ENCODE measurements at regions not wholly inside any gene's neighbourhood (a gene's known extent, or its start where the extent isn't known, plus 50 kb on each side); places are given as distances from the start of the nearest gene placed in this dataset.

- POLR2A ChIA-PET = no interaction called here
- Histone ChIP-seq H3K36me3 (ENCODE audit: insufficient read depth, low read length) (no peaks in the 10 kb centered on the region), H3K4me1 (ENCODE audit: insufficient read depth, low read length) (no peaks in the 10 kb centered on the region), H3K9me3 (ENCODE audit: low read length) (no peaks in the 10 kb centered on the region), H3K27ac (ENCODE audit: low read depth, low read length) (no peak overlapping the region), H3K27me3 (ENCODE audit: insufficient read depth, low read length, poor library complexity, severe bottlenecking) (no peaks in the 10 kb centered on the region), H3K4me3 (ENCODE audit: low read length) (no peak overlapping the region)
- H3K4me3 Mint-ChIP-seq = no peak overlapping the region
- CTCF ChIA-PET = no interaction called here
- H3K27me3 Mint-ChIP-seq = no peaks in the 10 kb centered on the region
- peaks cover 2 to 26% (median 9%) of the 10 kb centered on the region in 5 donors for H3K9me3 Mint-ChIP-seq
- no peak for DNase-seq
- H3K27ac Mint-ChIP-seq = no peak overlapping the region
- H3K36me3 Mint-ChIP-seq = no peaks in the 10 kb centered on the region
- H3K4me1 Mint-ChIP-seq = no peaks in the 10 kb centered on the region
Observed at GRCh38 chr2:49248506-49248905, 94.2 kb upstream of the FSHR start.

- Mint-ChIP-seq H3K36me3 (no peaks in the 10 kb centered on the region), H3K9me3 (peaks cover 0 to 25% (median 7%) of the 10 kb centered on the region in 5 donors), H3K27me3 (no peaks in the 10 kb centered on the region), H3K27ac (no peak overlapping the region), H3K4me1 (no peaks in the 10 kb centered on the region), H3K4me3 (no peak overlapping the region)
- Histone ChIP-seq H3K4me3 (ENCODE audit: low read length) (no peak overlapping the region), H3K27ac (ENCODE audit: low read depth, low read length) (no peak overlapping the region), H3K27me3 (ENCODE audit: insufficient read depth, low read length, poor library complexity, severe bottlenecking) (no peaks in the 10 kb centered on the region), H3K4me1 (ENCODE audit: insufficient read depth, low read length) (no peaks in the 10 kb centered on the region), H3K9me3 (ENCODE audit: low read length) (no peaks in the 10 kb centered on the region), H3K36me3 (ENCODE audit: insufficient read depth, low read length) (no peaks in the 10 kb centered on the region)
- POLR2A ChIA-PET = no interaction called here
- CTCF ChIA-PET = no interaction called here
- no peak for DNase-seq
Observed at GRCh38 chr2:49241991-49242390, 87.7 kb upstream of the FSHR start.

- DNase-seq = no peak
- Histone ChIP-seq H3K27ac (ENCODE audit: low read depth, low read length) (no peak overlapping the region), H3K4me3 (ENCODE audit: low read length) (no peak overlapping the region), H3K27me3 (ENCODE audit: insufficient read depth, low read length, poor library complexity, severe bottlenecking) (no peaks in the 10 kb centered on the region), H3K36me3 (ENCODE audit: insufficient read depth, low read length) (no peaks in the 10 kb centered on the region), H3K4me1 (ENCODE audit: insufficient read depth, low read length) (no peaks in the 10 kb centered on the region), H3K9me3 (ENCODE audit: low read length) (no peaks in the 10 kb centered on the region)
- ChIA-PET POLR2A (no interaction called here), CTCF (no interaction called here)
- Mint-ChIP-seq H3K36me3 (no peaks in the 10 kb centered on the region), H3K27me3 (no peaks in the 10 kb centered on the region), H3K4me3 (no peak overlapping the region), H3K9me3 (peaks cover 0 to 23% (median 7%) of the 10 kb centered on the region in 5 donors), H3K27ac (no peak overlapping the region), H3K4me1 (no peaks in the 10 kb centered on the region)
Observed at GRCh38 chr2:49241501-49241900, 87.2 kb upstream of the FSHR start.

GRCh38 chr2:49240608-49241007, 86.3 kb upstream of the FSHR start:
- no peaks in the 10 kb centered on the region for H3K9me3 ChIP-seq (ENCODE audit: low read length)
- Mint-ChIP-seq H3K4me3 (no peak overlapping the region), H3K9me3 (peaks cover 0 to 17% (median 6%) of the 10 kb centered on the region in 5 donors), H3K36me3 (no peaks in the 10 kb centered on the region), H3K27ac (no peak overlapping the region), H3K4me1 (no peaks in the 10 kb centered on the region), H3K27me3 (no peaks in the 10 kb centered on the region)
- no peak overlapping the region for H3K4me3 ChIP-seq (ENCODE audit: low read length)
- ChIA-PET CTCF (no interaction called here), POLR2A (no interaction called here)
- H3K4me1 ChIP-seq (ENCODE audit: insufficient read depth, low read length) = no peaks in the 10 kb centered on the region
- no peaks in the 10 kb centered on the region for H3K36me3 ChIP-seq (ENCODE audit: insufficient read depth, low read length)
- DNase-seq = no peak
- no peak overlapping the region for H3K27ac ChIP-seq (ENCODE audit: low read depth, low read length)
- no peaks in the 10 kb centered on the region for H3K27me3 ChIP-seq (ENCODE audit: insufficient read depth, low read length, poor library complexity, severe bottlenecking)

- ChIA-PET CTCF (no interaction called here), POLR2A (no interaction called here)
- Histone ChIP-seq H3K27me3 (ENCODE audit: insufficient read depth, low read length, poor library complexity, severe bottlenecking) (no peaks in the 10 kb centered on the region), H3K27ac (ENCODE audit: low read depth, low read length) (no peak overlapping the region), H3K4me1 (ENCODE audit: insufficient read depth, low read length) (no peaks in the 10 kb centered on the region), H3K9me3 (ENCODE audit: low read length) (no peaks in the 10 kb centered on the region), H3K4me3 (ENCODE audit: low read length) (no peak overlapping the region), H3K36me3 (ENCODE audit: insufficient read depth, low read length) (no peaks in the 10 kb centered on the region)
- Mint-ChIP-seq H3K4me3 (no peak overlapping the region), H3K36me3 (no peaks in the 10 kb centered on the region), H3K27me3 (no peaks in the 10 kb centered on the region), H3K27ac (no peak overlapping the region), H3K4me1 (no peaks in the 10 kb centered on the region), H3K9me3 (peaks cover 3 to 13% (median 3%) of the 10 kb centered on the region in 5 donors)
- no peak for DNase-seq
Observed at GRCh38 chr2:49238604-49238960, 84.3 kb upstream of the FSHR start.

- ChIA-PET POLR2A (no interaction called here), CTCF (no interaction called here)
- H3K9me3 ChIP-seq (ENCODE audit: low read length) = no peaks in the 10 kb centered on the region
- no peak overlapping the region for H3K4me3 Mint-ChIP-seq
- H3K9me3 Mint-ChIP-seq = peaks cover 0 to 8% (median 3%) of the 10 kb centered on the region in 5 donors
- no peaks in the 10 kb centered on the region for H3K27me3 ChIP-seq (ENCODE audit: insufficient read depth, low read length, poor library complexity, severe bottlenecking)
- no peaks in the 10 kb centered on the region for H3K36me3 ChIP-seq (ENCODE audit: insufficient read depth, low read length)
- H3K27ac ChIP-seq (ENCODE audit: low read depth, low read length) = no peak overlapping the region
- no peaks in the 10 kb centered on the region for H3K4me1 Mint-ChIP-seq
- DNase-seq = no peak
- no peaks in the 10 kb centered on the region for H3K36me3 Mint-ChIP-seq
- no peaks in the 10 kb centered on the region for H3K27me3 Mint-ChIP-seq
- no peaks in the 10 kb centered on the region for H3K4me1 ChIP-seq (ENCODE audit: insufficient read depth, low read length)
- no peak overlapping the region for H3K27ac Mint-ChIP-seq
- H3K4me3 ChIP-seq (ENCODE audit: low read length) = no peak overlapping the region
Observed at GRCh38 chr2:49237867-49238603, 83.7 kb upstream of the FSHR start.

- ChIA-PET POLR2A (no interaction called here), CTCF (no interaction called here)
- no peaks in the 10 kb centered on the region for H3K36me3 ChIP-seq (ENCODE audit: insufficient read depth, low read length)
- H3K27me3 Mint-ChIP-seq = no peaks in the 10 kb centered on the region
- H3K9me3 Mint-ChIP-seq = peaks cover 0 to 13% (median 10%) of the 10 kb centered on the region in 5 donors
- no peak overlapping the region for H3K4me3 Mint-ChIP-seq
- no peak for DNase-seq
- H3K4me1 Mint-ChIP-seq = no peaks in the 10 kb centered on the region
- H3K27me3 ChIP-seq (ENCODE audit: insufficient read depth, low read length, poor library complexity, severe bottlenecking) = no peaks in the 10 kb centered on the region
- no peaks in the 10 kb centered on the region for H3K36me3 Mint-ChIP-seq
- H3K27ac Mint-ChIP-seq = no peak overlapping the region
- H3K27ac ChIP-seq (ENCODE audit: low read depth, low read length) = no peak overlapping the region
- H3K9me3 ChIP-seq (ENCODE audit: low read length) = no peaks in the 10 kb centered on the region
- H3K4me3 ChIP-seq (ENCODE audit: low read length) = no peak overlapping the region
- no peaks in the 10 kb centered on the region for H3K4me1 ChIP-seq (ENCODE audit: insufficient read depth, low read length)
Observed at GRCh38 chr2:49236316-49236715, 82.0 kb upstream of the FSHR start.

- Mint-ChIP-seq H3K27ac (no peak overlapping the region), H3K27me3 (no peaks in the 10 kb centered on the region), H3K9me3 (peaks cover 4 to 28% (median 11%) of the 10 kb centered on the region in 5 donors), H3K36me3 (no peaks in the 10 kb centered on the region), H3K4me3 (no peak overlapping the region), H3K4me1 (no peaks in the 10 kb centered on the region)
- H3K27me3 ChIP-seq (ENCODE audit: insufficient read depth, low read length, poor library complexity, severe bottlenecking) = no peaks in the 10 kb centered on the region
- H3K36me3 ChIP-seq (ENCODE audit: insufficient read depth, low read length) = no peaks in the 10 kb centered on the region
- CTCF ChIA-PET = no interaction called here
- no peak overlapping the region for H3K27ac ChIP-seq (ENCODE audit: low read depth, low read length)
- DNase-seq = no peak
- no peak overlapping the region for H3K4me3 ChIP-seq (ENCODE audit: low read length)
- POLR2A ChIA-PET = no interaction called here
- H3K4me1 ChIP-seq (ENCODE audit: insufficient read depth, low read length) = no peaks in the 10 kb centered on the region
- H3K9me3 ChIP-seq (ENCODE audit: low read length) = no peaks in the 10 kb centered on the region
Observed at GRCh38 chr2:49226360-49226759, 72.0 kb upstream of the FSHR start.

- H3K4me1 ChIP-seq (ENCODE audit: insufficient read depth, low read length) = no peaks in the 10 kb centered on the region
- Mint-ChIP-seq H3K36me3 (no peaks in the 10 kb centered on the region), H3K27ac (no peak overlapping the region), H3K9me3 (peaks cover 0 to 23% (median 7%) of the 10 kb centered on the region in 5 donors), H3K4me3 (no peak overlapping the region), H3K27me3 (no peaks in the 10 kb centered on the region), H3K4me1 (no peaks in the 10 kb centered on the region)
- no peak overlapping the region for H3K4me3 ChIP-seq (ENCODE audit: low read length)
- CTCF ChIA-PET = no interaction called here
- POLR2A ChIA-PET = no interaction called here
- no peaks in the 10 kb centered on the region for H3K36me3 ChIP-seq (ENCODE audit: insufficient read depth, low read length)
- H3K27me3 ChIP-seq (ENCODE audit: insufficient read depth, low read length, poor library complexity, severe bottlenecking) = no peaks in the 10 kb centered on the region
- no peaks in the 10 kb centered on the region for H3K9me3 ChIP-seq (ENCODE audit: low read length)
- no peak for DNase-seq
- no peak overlapping the region for H3K27ac ChIP-seq (ENCODE audit: low read depth, low read length)
Observed at GRCh38 chr2:49225126-49225525, 70.8 kb upstream of the FSHR start.
